WTC11 (cell line): ENCODE measurements at regions not wholly inside any gene's neighbourhood (a gene's known extent, or its start where the extent isn't known, plus 50 kb on each side); places are given as distances from the start of the nearest gene placed in this dataset.

ENCODE experiments used
- ATAC-seq: fragments of 200-7000 bp; cut with Tn5 transposase; 2 replicates; pipeline ENCODE4 v1.10.0; 2021; ENCODE audit warnings: mild to moderate bottlenecking, moderate library complexity
- CTCF ChIA-PET: fragments of 300-600 bp; sonication (Branson Sonifier 250); formaldehyde crosslinking; loops from one replicate; lab custom pipeline; 2021; ENCODE audit warnings: antibody characterized with exemption; lab: Charles Lee
- POLR2A ChIA-PET: fragments of 350-600 bp; sonication (Branson Sonifier 250); formaldehyde crosslinking; loops from one replicate; lab custom pipeline; 2021; ENCODE audit warnings: antibody characterized with exemption; lab: Charles Lee
- DNase-seq: peaks from one replicate; pipeline ENCODE4 v3.0.0; 2021; ENCODE audit warnings: low spot score
- H3K27ac Mint-ChIP-seq: 2 replicates; pipeline ENCODE4 v1.8.0; 2021; ENCODE audit warnings: mixed read lengths
- H3K27me3 Mint-ChIP-seq: 2 replicates; pipeline ENCODE4 v1.8.0; 2021; ENCODE audit warnings: low read depth, mild to moderate bottlenecking, moderate library complexity, mixed read lengths
- H3K36me3 Mint-ChIP-seq: 2 replicates; pipeline ENCODE4 v1.8.0; 2021; ENCODE audit warnings: mixed read lengths
- H3K4me1 Mint-ChIP-seq: 2 replicates; pipeline ENCODE4 v1.8.0; 2022; ENCODE audit warnings: mixed read lengths
- H3K4me3 Mint-ChIP-seq: 2 replicates; pipeline ENCODE4 v1.8.0; 2021; ENCODE audit warnings: mild to moderate bottlenecking, moderate library complexity, mixed read lengths
- H3K9me3 Mint-ChIP-seq: 2 replicates; pipeline ENCODE4 v1.8.0; 2021; ENCODE audit warnings: mixed read lengths
- ATF2 ChIP-seq: sonication (generic); formaldehyde crosslinking; IDR thresholded peaks from 2 replicates; pipeline ENCODE4 v1.8.1; 2022; ENCODE audit warnings: low read depth, missing genetic modification reagents, borderline replicate concordance
- E2F5 ChIP-seq: sonication (generic); formaldehyde crosslinking; IDR thresholded peaks from 2 replicates; pipeline ENCODE4 v1.8.1; 2022; ENCODE audit warnings: mild to moderate bottlenecking, moderate library complexity, missing genetic modification reagents
- JAZF1 ChIP-seq: fragments of 250-450 bp; sonication (Bioruptor Pico); IDR thresholded peaks from 2 replicates; pipeline ENCODE4 v1.9.0; 2021; ENCODE audit warnings: moderate library complexity, mild to moderate bottlenecking, inconsistent platforms
- MLX ChIP-seq: sonication (generic); formaldehyde crosslinking; IDR thresholded peaks from 2 replicates; pipeline ENCODE4 v1.8.1; 2023; ENCODE audit warnings: mild to moderate bottlenecking, missing genetic modification reagents, moderate library complexity
- PREB ChIP-seq: sonication (generic); formaldehyde crosslinking; IDR thresholded peaks from 2 replicates; pipeline ENCODE4 v1.8.1; 2022; ENCODE audit warnings: mild to moderate bottlenecking, missing genetic modification reagents, moderate library complexity, borderline replicate concordance
- SP1 ChIP-seq: sonication (generic); formaldehyde crosslinking; conservative IDR thresholded peaks from 2 replicates; pipeline ENCODE4 v1.8.1; 2022; ENCODE audit warnings: missing genetic modification reagents
- TEAD1 ChIP-seq: sonication (generic); formaldehyde crosslinking; IDR thresholded peaks from 2 replicates; pipeline ENCODE4 v1.8.0; 2022; ENCODE audit warnings: mild to moderate bottlenecking, missing genetic modification reagents
- USF2 ChIP-seq: sonication (generic); formaldehyde crosslinking; IDR thresholded peaks from 2 replicates; pipeline ENCODE4 v1.8.1; 2023; ENCODE audit warnings: mild to moderate bottlenecking, missing genetic modification reagents, moderate library complexity
- ZNF138 ChIP-seq: sonication (generic); formaldehyde crosslinking; conservative IDR thresholded peaks from 2 replicates; pipeline ENCODE4 v1.8.1; 2022; ENCODE audit warnings: mild to moderate bottlenecking, moderate library complexity, missing genetic modification reagents
- ZNF423 ChIP-seq: fragments of 250-450 bp; sonication (Bioruptor Pico); IDR thresholded peaks from 2 replicates; pipeline ENCODE4 v2.1.2; 2022; ENCODE audit warnings: mild to moderate bottlenecking, moderate library complexity
- ZNF532 ChIP-seq: fragments of 250-450 bp; sonication (Bioruptor Pico); IDR thresholded peaks from 2 replicates; pipeline ENCODE4 v1.9.0; 2021; ENCODE audit warnings: mild to moderate bottlenecking, borderline replicate concordance
- ZSCAN18 ChIP-seq: fragments of 250-450 bp; sonication (Bioruptor Pico); IDR thresholded peaks from 2 replicates; pipeline ENCODE4 v2.1.2; 2022; ENCODE audit warnings: mild to moderate bottlenecking, moderate library complexity

GRCh38 chr3:182612332-182612731, 181.0 kb upstream of the ATP11B start (continued):
- no peak for TF ChIP-seq ATF2 (CRISPR knock-in tag)
- no peak for TF ChIP-seq PREB (CRISPR knock-in tag)
- TF ChIP-seq ZNF138 (CRISPR knock-in tag): no peak
- no peak for TF ChIP-seq ZNF532

- DNase-seq (no peak), ATAC-seq (no peak)
- TF ChIP-seq USF2 (CRISPR knock-in tag) (no peak), E2F5 (no peak), ZSCAN18 (no peak), SP1 (no peak), JAZF1 (CRISPR knock-in tag) (no peak), TEAD1 (CRISPR knock-in tag) (no peak), MLX (CRISPR knock-in tag) (no peak), ZNF423 (CRISPR knock-in tag) (no peak)
- H3K4me1 Mint-ChIP-seq: peaks cover 41% of the 10 kb centered on the region
- no peak overlapping the region for H3K4me3 Mint-ChIP-seq
- CTCF ChIA-PET: interaction anchor here (0.7 to 2.3 kb wide), 4 partner anchors 66 to 379 kb away, joined by 4 to 10 read pairs (median 6); no protein-coding TSS in a partner anchor
- H3K9me3 Mint-ChIP-seq: no peaks in the 10 kb centered on the region
- H3K27me3 Mint-ChIP-seq: no peaks in the 10 kb centered on the region
- POLR2A ChIA-PET: no interaction called here
- H3K27ac Mint-ChIP-seq: no peak overlapping the region
- H3K36me3 Mint-ChIP-seq: no peaks in the 10 kb centered on the region
Observed at GRCh38 chr3:182617500-182617899, 175.8 kb upstream of the ATP11B start.
